Smooth muscle cell (in vitro differentiated cells): ENCODE measurements at regions not wholly inside any gene's neighbourhood (a gene's known extent, or its start where the extent isn't known, plus 50 kb on each side); places are given as distances from the start of the nearest gene placed in this dataset.
"Not testable (repeated sequence)": the region's sequence is repeated elsewhere in the genome, so short reads cannot be mapped to it uniquely, and the experiment has no call there.

Source experiments
- DNase-seq: peaks from one replicate; lab custom pipeline; 2025; ENCODE audit not compliant: unreplicated experiment; lab: John Stamatoyannopoulos, UW
- H2AFZ ChIP-seq: fragments of 200-600 bp; sonication (generic); 2 replicates; pipeline ENCODE4 v1.6.0; 2016; ENCODE audit warnings: antibody characterized with exemption, low read depth, mild to moderate bottlenecking
- H3F3A ChIP-seq: fragments of 200-600 bp; sonication (generic); 2 replicates; pipeline ENCODE4 v1.6.0; 2017; ENCODE audit warnings: antibody characterized with exemption, low read depth
- H3K27ac ChIP-seq: fragments of 200-600 bp; sonication (generic); 2 replicates; pipeline ENCODE4 v1.5.1; 2016; ENCODE audit warnings: low read depth, mild to moderate bottlenecking
- H3K27me3 ChIP-seq: fragments of 200-600 bp; sonication (generic); 2 replicates; pipeline ENCODE4 v1.6.1; 2016; ENCODE audit warnings: low read depth, mild to moderate bottlenecking
- H3K36me3 ChIP-seq: fragments of 200-600 bp; sonication (generic); 2 replicates; pipeline ENCODE4 v1.5.1; 2016; ENCODE audit warnings: low read depth
- H3K4me1 ChIP-seq: fragments of 200-600 bp; sonication (generic); 2 replicates; pipeline ENCODE4 v1.5.1; 2016; ENCODE audit warnings: low read depth
- H3K4me2 ChIP-seq: fragments of 200-600 bp; sonication (generic); 2 replicates; pipeline ENCODE4 v1.6.0; 2016; ENCODE audit warnings: mild to moderate bottlenecking
- H3K4me3 ChIP-seq: fragments of 200-600 bp; sonication (generic); 2 replicates; pipeline ENCODE4 v1.5.1; 2016; ENCODE audit warnings: mild to moderate bottlenecking
- H3K79me2 ChIP-seq: fragments of 200-600 bp; sonication (generic); 2 replicates; pipeline ENCODE4 v1.6.0; 2016; ENCODE audit warnings: low read depth, mild to moderate bottlenecking
- H3K9ac ChIP-seq: fragments of 200-600 bp; sonication (generic); 2 replicates; pipeline ENCODE4 v1.6.0; 2016; ENCODE audit warnings: low read depth
- H3K9me3 ChIP-seq: fragments of 200-600 bp; sonication (generic); replicated peaks from 2 replicates; pipeline ENCODE4 v1.5.1; 2016; ENCODE audit warnings: low read depth
- H4K20me1 ChIP-seq: fragments of 200-600 bp; sonication (generic); 2 replicates; pipeline ENCODE4 v1.6.0; 2016; ENCODE audit warnings: low read depth
- CTCF ChIP-seq: fragments of 200-600 bp; sonication (generic); IDR thresholded peaks from 2 replicates; pipeline ENCODE4 v1.5.1; 2017; ENCODE audit warnings: borderline replicate concordance, mild to moderate bottlenecking, antibody characterized with exemption; ENCODE audit not compliant: insufficient read depth, poor library complexity, severe bottlenecking
- WGBS: methylation state at CpG from one replicate; pipeline ENCODE4 v1.1.7; 2016; ENCODE audit warnings: low lambda C conversion rate; 5-methylcytosine and 5-hydroxymethylcytosine counted together

DNA sequence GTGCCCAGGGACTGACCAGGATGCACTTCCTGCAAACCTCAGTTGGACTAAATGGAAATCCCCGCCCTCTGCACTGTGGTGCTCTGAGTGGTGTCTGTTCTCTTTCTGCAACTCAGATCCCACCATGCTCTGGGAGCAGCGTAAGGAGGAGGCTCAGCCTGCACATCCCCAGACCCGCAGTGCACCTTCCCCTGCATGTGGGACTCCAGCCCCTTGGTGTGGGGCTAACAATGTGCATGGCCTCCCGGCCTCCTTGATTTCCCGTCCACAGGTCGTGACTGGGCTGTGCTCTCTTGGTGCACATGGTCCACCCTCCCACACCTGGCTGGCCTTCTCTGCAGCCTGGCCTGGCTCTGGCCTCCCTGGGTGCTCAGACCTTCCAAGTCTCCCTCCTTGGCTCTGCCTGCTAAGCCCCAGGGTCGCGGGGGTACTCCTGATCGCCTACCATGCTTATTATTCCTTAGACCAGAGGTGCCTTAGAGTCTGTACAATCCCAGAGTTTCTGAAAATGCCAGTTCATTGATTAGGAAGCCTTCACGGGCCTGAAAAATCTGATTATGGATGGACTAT lies 397.5 kb downstream of the IRX2 start:
- no peaks in the 10 kb centered on the region for H3K36me3 ChIP-seq
- no peak for TF ChIP-seq CTCF
- H3F3A ChIP-seq = no peaks in the 10 kb centered on the region
- H3K4me2 ChIP-seq = no peak overlapping the region
- DNase-seq = no peak
- peaks cover 4% of the 10 kb centered on the region for H3K9me3 ChIP-seq
- no peaks in the 10 kb centered on the region for H3K79me2 ChIP-seq
- H4K20me1 ChIP-seq = no peaks in the 10 kb centered on the region
- H2AFZ ChIP-seq = no peak overlapping the region
- 86% methylated on average over 10 of the region's 10 CpGs for WGBS
- no peaks in the 10 kb centered on the region for H3K4me1 ChIP-seq
- H3K9ac ChIP-seq = no peak overlapping the region
- H3K27ac ChIP-seq = no peak overlapping the region
- H3K4me3 ChIP-seq = no peak overlapping the region
- H3K27me3 ChIP-seq = no peaks in the 10 kb centered on the region

GRCh38 chr5:2353211-2353610 lies 398.3 kb downstream of the IRX2 start:
- no peak for TF ChIP-seq CTCF
- H3F3A ChIP-seq = no peaks in the 10 kb centered on the region
- no peak for DNase-seq
- no peak overlapping the region for H3K4me2 ChIP-seq
- no peak overlapping the region for H3K4me3 ChIP-seq
- H4K20me1 ChIP-seq = no peaks in the 10 kb centered on the region
- no peaks in the 10 kb centered on the region for H3K36me3 ChIP-seq
- H3K4me1 ChIP-seq = no peaks in the 10 kb centered on the region
- no peaks in the 10 kb centered on the region for H3K79me2 ChIP-seq
- 82% methylated on average over 5 of the region's 5 CpGs for WGBS
- H3K27me3 ChIP-seq = no peaks in the 10 kb centered on the region
- no peak overlapping the region for H3K9ac ChIP-seq
- peaks cover 4% of the 10 kb centered on the region for H3K9me3 ChIP-seq
- H2AFZ ChIP-seq = no peak overlapping the region
- no peak overlapping the region for H3K27ac ChIP-seq

DNA sequence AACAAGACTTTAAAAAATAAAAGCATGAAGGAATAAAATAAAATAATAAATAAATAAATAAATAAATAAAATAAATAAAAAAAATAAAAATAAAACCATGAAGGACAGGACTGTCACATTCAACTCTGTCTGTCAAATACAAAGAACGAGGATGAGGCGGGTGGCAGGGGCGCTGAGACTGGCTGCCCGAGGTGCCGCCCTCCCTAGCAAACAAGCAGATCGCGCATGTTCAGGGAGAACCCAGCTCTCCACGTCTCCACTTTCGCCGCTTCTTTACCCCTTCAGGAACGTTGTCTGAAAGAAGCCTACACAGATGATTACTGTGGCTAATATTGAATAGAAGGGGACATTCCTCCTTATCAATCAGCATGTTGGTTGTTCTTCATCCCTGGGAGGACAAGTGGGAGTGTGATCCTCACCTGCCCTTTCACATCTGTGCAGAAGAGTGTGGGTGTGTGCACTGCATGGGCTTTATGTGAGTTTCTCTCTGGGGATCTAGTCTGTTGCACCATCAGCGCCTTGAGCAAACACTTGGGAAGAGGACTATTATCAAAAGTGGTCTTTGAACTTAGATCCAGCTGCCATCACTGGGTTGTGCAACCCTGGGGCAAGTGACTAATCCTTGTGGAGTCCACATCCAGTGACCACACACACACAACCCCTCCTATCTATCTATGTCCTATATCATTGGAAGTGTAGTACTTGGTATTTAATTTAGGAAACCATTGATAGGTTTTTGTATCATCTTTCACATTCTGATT lies 399.2 kb downstream of the IRX2 start:
- H3K27ac ChIP-seq = no peak overlapping the region
- no peaks in the 10 kb centered on the region for H3F3A ChIP-seq
- WGBS = 89% methylated on average over 12 of the region's 12 CpGs

GRCh38 chr5:2349768-2350167 lies 401.7 kb downstream of the IRX2 start:
- WGBS = 90% methylated on average over 1 of the region's 1 CpG
- H3K36me3 ChIP-seq, H3K9ac ChIP-seq, H3F3A ChIP-seq, H3K27ac ChIP-seq, DNase-seq, H4K20me1 ChIP-seq, H3K4me2 ChIP-seq, H2AFZ ChIP-seq, H3K4me3 ChIP-seq, H3K9me3 ChIP-seq, H3K27me3 ChIP-seq, H3K79me2 ChIP-seq, H3K4me1 ChIP-seq: not testable (repeated sequence)

More for the DNA sequence above, 399.2 kb downstream of the IRX2 start:
- H3K79me2 ChIP-seq = no peaks in the 10 kb centered on the region
- H3K4me1 ChIP-seq = no peaks in the 10 kb centered on the region
- H3K36me3 ChIP-seq = no peaks in the 10 kb centered on the region
- H3K4me2 ChIP-seq = no peak overlapping the region
- H3K4me3 ChIP-seq = no peak overlapping the region
- no peak overlapping the region for H2AFZ ChIP-seq
- H3K27me3 ChIP-seq = no peaks in the 10 kb centered on the region
- H3K9me3 ChIP-seq = peaks cover 10% of the 10 kb centered on the region
- no peaks in the 10 kb centered on the region for H4K20me1 ChIP-seq
- TF ChIP-seq CTCF = no peak
- no peak overlapping the region for H3K9ac ChIP-seq
- DNase-seq = no peak
